ENCODE measurements at regions not wholly inside any gene's neighbourhood (a gene's known extent, or its start where the extent isn't known, plus 50 kb on each side); places are given as distances from the start of the nearest gene placed in this dataset.

- DNase-seq (ENCODE audit: low spot score) = no peak
Measured at GRCh38 chr10:131490991-131491594, 179.6 kb upstream of the TCERG1L start.

GRCh38 chr10:131492211-131492857, 180.8 kb upstream of the TCERG1L start:
- DNase-seq (ENCODE audit: low spot score) = no peak

- DNase-seq (ENCODE audit: low spot score) = no peak
Measured at GRCh38 chr10:131493432-131493831, 181.9 kb upstream of the TCERG1L start.

GRCh38 chr10:131494451-131494850, 182.9 kb upstream of the TCERG1L start:
- DNase-seq (ENCODE audit: low spot score) = no peak

- DNase-seq (ENCODE audit: low spot score) = no peak
Measured at GRCh38 chr10:131495224-131495623, 183.7 kb upstream of the TCERG1L start.

- DNase-seq (ENCODE audit: low spot score) = no peak
Measured at GRCh38 chr10:131495892-131496291, 184.4 kb upstream of the TCERG1L start.

- no peak for DNase-seq (ENCODE audit: low spot score)
Measured at GRCh38 chr10:131496351-131497052, 185.0 kb upstream of the TCERG1L start.

- no peak for DNase-seq (ENCODE audit: low spot score)
Measured at GRCh38 chr10:131499566-131499965, 188.0 kb upstream of the TCERG1L start.

GRCh38 chr10:131500181-131500580, 188.7 kb upstream of the TCERG1L start:
- no peak for DNase-seq (ENCODE audit: low spot score)

GRCh38 chr10:131500892-131501291, 189.4 kb upstream of the TCERG1L start:
- no peak for DNase-seq (ENCODE audit: low spot score)

- DNase-seq (ENCODE audit: low spot score) = no peak
Measured at GRCh38 chr10:131503992-131504391, 192.5 kb upstream of the TCERG1L start.

- no peak for DNase-seq (ENCODE audit: low spot score)
Measured at GRCh38 chr10:131511391-131511790, 199.9 kb upstream of the TCERG1L start.

GRCh38 chr10:131512852-131513251, 201.3 kb upstream of the TCERG1L start:
- no peak for DNase-seq (ENCODE audit: low spot score)

GRCh38 chr10:131513445-131513844, 201.9 kb upstream of the TCERG1L start:
- DNase-seq (ENCODE audit: low spot score) = no peak

GRCh38 chr10:131513901-131514300, 202.4 kb upstream of the TCERG1L start:
- no peak for DNase-seq (ENCODE audit: low spot score)

GRCh38 chr10:131514454-131514853, 202.9 kb upstream of the TCERG1L start:
- peak; percentile 1 for DNase-seq (ENCODE audit: low spot score)

- no peak for DNase-seq (ENCODE audit: low spot score)
Measured at GRCh38 chr10:131516285-131516684, 204.8 kb upstream of the TCERG1L start.

- no peak for DNase-seq (ENCODE audit: low spot score)
Measured at GRCh38 chr10:131517781-131518180, 206.3 kb upstream of the TCERG1L start.

GRCh38 chr10:131519723-131520605, 208.4 kb upstream of the TCERG1L start:
- no peak for DNase-seq (ENCODE audit: low spot score)

GRCh38 chr10:131531265-131532190, 220.0 kb upstream of the TCERG1L start:
- DNase-seq (ENCODE audit: low spot score) = no peak

- DNase-seq (ENCODE audit: low spot score) = no peak
Measured at GRCh38 chr10:131532291-131532690, 220.8 kb upstream of the TCERG1L start.
